Hepatocyte (in vitro differentiated cells): ENCODE measurements at regions not wholly inside any gene's neighbourhood (a gene's known extent, or its start where the extent isn't known, plus 50 kb on each side); places are given as distances from the start of the nearest gene placed in this dataset.

Experiments
- CTCF ChIP-seq: fragments of 200-600 bp; sonication (generic); IDR thresholded peaks from 2 replicates; pipeline ENCODE4 v1.5.1; 2016; ENCODE audit warnings: antibody characterized with exemption, mild to moderate bottlenecking; ENCODE audit not compliant: poor library complexity
- EZH2 ChIP-seq: fragments of 200-600 bp; sonication (generic); IDR thresholded peaks from 2 replicates; pipeline ENCODE4 v1.6.1; 2016; ENCODE audit warnings: antibody characterized with exemption, mild to moderate bottlenecking, borderline replicate concordance
- EZH2phosphoT487 ChIP-seq: fragments of 200-600 bp; sonication (generic); IDR thresholded peaks from one replicate; pipeline ENCODE4 v1.6.1; 2018; ENCODE audit warnings: antibody characterized with exemption, mild to moderate bottlenecking, low read depth, moderate library complexity; ENCODE audit not compliant: unreplicated experiment, severe bottlenecking

DNA sequence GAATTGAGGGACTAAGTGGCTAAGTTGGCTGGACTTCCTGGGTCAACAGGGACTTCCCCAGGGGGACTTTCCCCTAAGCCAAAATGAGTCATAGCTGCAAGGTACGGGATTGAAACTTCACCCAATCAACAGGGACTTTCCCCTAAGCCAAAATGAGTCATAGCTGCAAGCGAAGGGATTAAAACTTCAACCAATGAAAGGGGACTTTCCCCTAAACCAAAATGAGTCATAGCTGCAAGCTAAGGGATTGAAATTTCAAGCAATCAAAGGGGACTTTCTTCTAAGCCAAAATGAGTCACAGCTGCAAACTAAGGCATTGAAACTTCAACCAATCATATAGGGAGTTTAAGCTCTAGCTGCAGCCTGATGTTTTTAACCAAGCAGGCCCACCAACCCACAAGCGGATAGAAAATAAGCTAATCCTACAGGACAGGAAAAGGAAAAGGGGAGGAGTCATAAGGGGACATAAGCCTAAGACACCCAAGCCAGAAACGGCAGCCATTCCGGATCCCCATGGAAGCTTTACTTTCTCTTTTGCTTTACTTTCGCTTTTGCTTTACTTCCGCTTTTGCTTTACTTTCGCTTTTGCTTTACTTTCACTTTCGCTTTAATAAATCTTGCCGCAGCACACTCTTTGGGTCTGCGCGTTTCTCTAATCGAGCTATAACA lies 1375.4 kb upstream of the CELF4 start:
- TF ChIP-seq EZH2phosphoT487 (no peak), CTCF (no peak), EZH2 (no peak)
